SK-N-MC (cell line): ENCODE measurements at regions not wholly inside any gene's neighbourhood (a gene's known extent, or its start where the extent isn't known, plus 50 kb on each side); places are given as distances from the start of the nearest gene placed in this dataset.

Experiments
- EZH2 ChIP-seq: fragments of 200-600 bp; sonication (generic); IDR thresholded peaks from one replicate; pipeline ENCODE4 v1.6.1; 2017; ENCODE audit warnings: antibody characterized with exemption
- FOXP2 ChIP-seq: optimal IDR thresholded peaks from 2 replicates; pipeline ENCODE3; 2011; ENCODE audit warnings: mild to moderate bottlenecking, moderate library complexity; ENCODE audit not compliant: insufficient read depth; ENCODE audit errors: extremely low read length, control extremely low read depth
- POLR2AphosphoS5 ChIP-seq: IDR thresholded peaks from 2 replicates; pipeline ENCODE4 v1.6.1; 2012; ENCODE audit warnings: mild to moderate bottlenecking, low read depth, low read length, borderline replicate concordance

DNA sequence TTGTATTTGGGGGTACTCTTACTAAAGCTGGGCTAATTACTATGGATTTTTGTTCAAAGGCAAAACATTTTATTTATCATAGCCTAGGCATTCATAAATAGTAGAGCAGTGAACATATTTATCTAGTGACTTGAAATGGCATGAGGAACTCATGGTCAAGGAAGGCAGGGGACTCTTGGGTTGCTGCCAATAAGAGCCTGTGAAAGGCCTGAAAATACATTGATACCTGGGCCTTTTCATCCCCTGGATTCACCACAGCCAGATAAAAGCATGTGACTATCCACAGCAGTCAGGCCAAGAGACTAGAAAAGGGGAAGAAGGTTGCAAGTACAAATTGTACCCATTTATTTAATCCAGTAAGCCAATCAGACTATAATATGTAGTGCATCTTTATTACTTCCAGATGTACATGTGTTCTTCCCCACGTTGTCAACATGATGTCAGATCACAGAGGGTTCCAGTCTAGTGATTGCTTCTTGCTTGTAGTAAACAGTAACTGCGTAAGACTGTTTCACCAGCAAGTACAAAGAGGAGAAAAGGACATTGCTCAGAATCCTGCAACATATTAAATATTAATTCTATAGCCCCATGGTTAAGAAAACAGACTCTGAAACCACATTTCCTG, 409.7 kb downstream of the NOVA1 start:
- TF ChIP-seq POLR2AphosphoS5 (no peak), EZH2 (no peak), FOXP2 (no peak)
